GM12878 (cell line): ENCODE measurements at regions not wholly inside any gene's neighbourhood (a gene's known extent, or its start where the extent isn't known, plus 50 kb on each side); places are given as distances from the start of the nearest gene placed in this dataset.

ENCODE experiments used
- ATAC-seq: fragments of 200-7000 bp; cut with Tn5 transposase; 3 replicates; pipeline ENCODE4 v1.9.1; 2020; ENCODE audit warnings: mild to moderate bottlenecking, moderate library complexity
- BruUV-seq: library from RNA; stranded (reverse); fragments of 400-500 nt; replicated peaks from 2 replicates; lab custom pipeline; 2021; lab: Mats Ljungman, UMichigan
- CTCF ChIA-PET: fragments of 300-600 bp; sonication (Branson Sonifier 250); formaldehyde crosslinking; extraction: SDS; loops from one replicate; lab custom pipeline; 2021; ENCODE audit warnings: inconsistent platforms; lab: Yijun Ruan, JAX
- POLR2A ChIA-PET: fragments of 350-600 bp; formaldehyde crosslinking; extraction: SDS; loops from one replicate; lab custom pipeline; 2021; ENCODE audit warnings: inconsistent platforms; lab: Charles Lee
- RAD21 ChIA-PET: fragments of 300-600 bp; sonication (Branson Sonifier 250); formaldehyde crosslinking; loops from one replicate; lab custom pipeline; 2023; ENCODE audit warnings: antibody characterized with exemption; ENCODE audit not compliant: unreplicated experiment; lab: Charles Lee
- SMC1A ChIA-PET: fragments of 300-600 bp; sonication (Branson Sonifier 250); formaldehyde crosslinking; loops from one replicate; lab custom pipeline; 2023; ENCODE audit not compliant: unreplicated experiment, uncharacterized antibody; lab: Charles Lee
- DNase-seq: peaks from one replicate; pipeline ENCODE4 v3.0.0-alpha.2; 2011; ENCODE audit warnings: low read depth, low spot score
- FAIRE-seq: peaks from 3 replicates; lab custom pipeline; 2011; peaks lifted over from hg19 to GRCh38; lab: Jason Lieb, UNC
- H2AFZ ChIP-seq: 2 replicates; pipeline ENCODE4 v1.6.0; 2011; ENCODE audit warnings: low read depth, low read length, control low read depth; ENCODE audit not compliant: control insufficient read depth
- H3K27ac ChIP-seq: 2 replicates; pipeline ENCODE4 v1.5.1; 2011; ENCODE audit warnings: control low read depth; ENCODE audit not compliant: control insufficient read depth, insufficient read depth
- H3K27me3 ChIP-seq, 2 experiments: replicated peaks in 1 of 2; 2 replicates each; pipeline versions ENCODE4 v1.6.0 to v1.6.1; 2011; ENCODE audit warnings: low read length in 1 of 2; ENCODE audit not compliant: control insufficient read depth in 2 of 2, insufficient read depth in 2 of 2
- H3K36me3 ChIP-seq, 2 experiments: 2 replicates each; pipeline ENCODE4 v1.5.1; 2011; ENCODE audit warnings: low read length in 1 of 2; ENCODE audit not compliant: control insufficient read depth in 2 of 2, insufficient read depth in 2 of 2
- H3K4me1 ChIP-seq: 2 replicates; pipeline ENCODE4 v1.6.1; 2011; ENCODE audit warnings: mild to moderate bottlenecking, low read length, moderate library complexity, mixed read lengths; ENCODE audit not compliant: control insufficient read depth, insufficient read depth
- H3K4me2 ChIP-seq: 2 replicates; pipeline ENCODE4 v1.6.0; 2011; ENCODE audit warnings: control low read depth; ENCODE audit not compliant: control insufficient read depth, insufficient read depth
- H3K4me3 ChIP-seq: fragments of 200-600 bp; sonication (generic); 2 replicates; pipeline ENCODE4 v1.5.1; 2016
- H3K79me2 ChIP-seq: 2 replicates; pipeline ENCODE4 v1.6.0; 2011; ENCODE audit warnings: low read length; ENCODE audit not compliant: control insufficient read depth, insufficient read depth
- H3K9ac ChIP-seq: 2 replicates; pipeline ENCODE4 v1.8.0; 2011; ENCODE audit warnings: low read length, control low read depth, mixed read lengths; ENCODE audit not compliant: control insufficient read depth, insufficient read depth
- H3K9me3 ChIP-seq: replicated peaks from 3 replicates; pipeline ENCODE4 v1.5.1; 2011; ENCODE audit warnings: mild to moderate bottlenecking, low read length; ENCODE audit not compliant: control insufficient read depth, insufficient read depth
- H4K20me1 ChIP-seq: 2 replicates; pipeline ENCODE4 v1.6.0; 2011; ENCODE audit not compliant: control insufficient read depth, insufficient read depth
- ASH2L ChIP-seq: fragments of 300-600, 200-600 bp; sonication (generic); IDR thresholded peaks from 2 replicates; pipeline ENCODE4 v1.6.1; 2017; ENCODE audit warnings: low read depth, mild to moderate bottlenecking, borderline replicate concordance
- BMI1 ChIP-seq: fragments of 450-650 bp; IDR thresholded peaks from 2 replicates; pipeline ENCODE4 v1.6.1; 2016; ENCODE audit warnings: mild to moderate bottlenecking, moderate library complexity, borderline replicate concordance
- CHD1 ChIP-seq: IDR thresholded peaks from 2 replicates; pipeline ENCODE4 v1.6.1; 2012; ENCODE audit warnings: low read depth, low read length, improper control_type of control experiment
- CREM ChIP-seq: IDR thresholded peaks from 2 replicates; pipeline ENCODE4 v1.6.1; 2014; ENCODE audit warnings: antibody characterized with exemption, low read depth
- HCFC1 ChIP-seq: fragments of 150-350 bp; IDR thresholded peaks from 2 replicates; pipeline ENCODE4 v1.6.1; 2014; ENCODE audit warnings: low read length
- HDGF ChIP-seq: fragments of 450-650 bp; IDR thresholded peaks from 2 replicates; pipeline ENCODE4 v1.6.1; 2016; ENCODE audit warnings: antibody characterized with exemption
- KLF5 ChIP-seq: fragments of 450-650 bp; IDR thresholded peaks from 2 replicates; pipeline ENCODE4 v1.6.1; 2014; ENCODE audit warnings: mild to moderate bottlenecking; ENCODE audit not compliant: partially characterized antibody
- MTA2 ChIP-seq: fragments of 450-650 bp; IDR thresholded peaks from 2 replicates; pipeline ENCODE4 v1.6.1; 2016; ENCODE audit warnings: low read depth, mild to moderate bottlenecking, moderate library complexity
- MTA3 ChIP-seq: IDR thresholded peaks from 2 replicates; pipeline ENCODE4 v1.6.1; 2012; ENCODE audit warnings: low read length, inconsistent platforms, borderline replicate concordance
- PAX8 ChIP-seq: fragments of 450-650 bp; IDR thresholded peaks from 2 replicates; pipeline ENCODE4 v1.6.1; 2017; ENCODE audit warnings: mild to moderate bottlenecking, moderate library complexity
- SMARCA5 ChIP-seq: fragments of 450-650 bp; IDR thresholded peaks from 2 replicates; pipeline ENCODE4 v1.6.1; 2017; ENCODE audit warnings: mild to moderate bottlenecking
- TCF12 ChIP-seq: IDR thresholded peaks from 2 replicates; pipeline ENCODE4 v1.6.1; 2011; ENCODE audit warnings: low read depth, mild to moderate bottlenecking, low read length
- USF2 ChIP-seq: IDR thresholded peaks from 2 replicates; pipeline ENCODE4 v1.6.1; 2011; ENCODE audit warnings: low read depth, low read length, improper control_type of control experiment, borderline replicate concordance
- WRNIP1 ChIP-seq: IDR thresholded peaks from 2 replicates; pipeline ENCODE4 v1.6.1; 2011; ENCODE audit warnings: low read depth, low read length, improper control_type of control experiment, borderline replicate concordance
- WGBS: methylation state at CpG from one replicate; pipeline ENCODE4 v1.1.6; 2016; ENCODE audit warnings: low lambda C conversion rate; ENCODE audit not compliant: insufficient replicate concordance, insufficient coverage; ENCODE audit errors: missing lambda C conversion rate; 5-methylcytosine and 5-hydroxymethylcytosine counted together
- in situ Hi-C: fragments of 300-500 bp; cut with MboI; formaldehyde crosslinking; loops from 9 replicates; pipeline ENCODE4 v1.14.3; 2018; ENCODE audit warnings: mixed read lengths
- intact Hi-C: fragments of 100-400 bp; cut with micrococcal nuclease; formaldehyde crosslinking; loops from one replicate; pipeline ENCODE4 v1.14.2; 2022; ENCODE audit not compliant: unreplicated experiment

- RAD21 ChIA-PET = no interaction called here
- no peak overlapping the region for H3K27ac ChIP-seq
- no peak for ATAC-seq
- CTCF ChIA-PET = no interaction called here
- H3K4me1 ChIP-seq = no peaks in the 10 kb centered on the region
- no peak for DNase-seq
- SMC1A ChIA-PET = interaction anchor here (0.5 to 0.8 kb wide), 2 partner anchors 9 to 167 kb away, joined by 3 read pairs; no protein-coding TSS in a partner anchor
- BruUV-seq = no TSS peak
- H4K20me1 ChIP-seq = 0 out of 2 replicates have a peak, but pooled peaks cover 3% of the 10 kb centered on the region
- FAIRE-seq = no peak
- no peaks in the 10 kb centered on the region for H3K79me2 ChIP-seq
- POLR2A ChIA-PET = no interaction called here
- 33% methylated on average over 6 of the region's 6 CpGs for WGBS
- no peak for TF ChIP-seq SMARCA5
- no peak for TF ChIP-seq ASH2L
- TF ChIP-seq TCF12 = no peak
- TF ChIP-seq PAX8 = no peak
- no peak for TF ChIP-seq MTA2
- TF ChIP-seq BMI1 = no peak
- no peak for TF ChIP-seq HCFC1
- TF ChIP-seq CREM = no peak
- no peak for TF ChIP-seq HDGF
- TF ChIP-seq KLF5 = no peak
- TF ChIP-seq USF2 = no peak
- no peak for TF ChIP-seq MTA3
- no peak for TF ChIP-seq CHD1
- TF ChIP-seq WRNIP1 = no peak
- H3K9me3 ChIP-seq = no peaks in the 10 kb centered on the region
- no peak overlapping the region for H2AFZ ChIP-seq
- intact Hi-C loops (no loop called here), in situ Hi-C loops (no loop called here)
- H3K36me3 ChIP-seq = no peaks in the 10 kb centered on the region
- no peak overlapping the region for H3K9ac ChIP-seq
- no peak overlapping the region for H3K4me2 ChIP-seq
- peaks cover 0 to 2% of the 10 kb centered on the region in 2 experiments; a peak in 1 of 4 replicates for H3K27me3 ChIP-seq
- no peak overlapping the region for H3K4me3 ChIP-seq
These were observed 182.3 kb downstream of the RRAGC start for GRCh38 chr1:38677311-38677710.
